Type B pancreatic cell (in vitro differentiated cells): ENCODE measurements at regions not wholly inside any gene's neighbourhood (a gene's known extent, or its start where the extent isn't known, plus 50 kb on each side); places are given as distances from the start of the nearest gene placed in this dataset.
"Not testable (repeated sequence)": the region's sequence is repeated elsewhere in the genome, so short reads cannot be mapped to it uniquely, and the experiment has no call there.

ENCODE experiments used
- DNase-seq: peaks from one replicate; pipeline ENCODE4 v3.0.0; 2021; ENCODE audit warnings: mixed read lengths; ENCODE audit not compliant: unreplicated experiment; ENCODE audit errors: extremely low spot score
- H3K27ac Mint-ChIP-seq: 2 replicates; pipeline ENCODE4 v1.8.0; 2021; ENCODE audit warnings: mild to moderate bottlenecking, mixed read lengths
- H3K27me3 Mint-ChIP-seq: 2 replicates; pipeline ENCODE4 v1.8.0; 2021; ENCODE audit warnings: mixed read lengths
- H3K36me3 Mint-ChIP-seq: 2 replicates; pipeline ENCODE4 v1.8.0; 2021; ENCODE audit warnings: mixed read lengths
- H3K4me1 Mint-ChIP-seq: one replicate; pipeline ENCODE4 v1.8.0; 2021; ENCODE audit warnings: mixed read lengths; ENCODE audit not compliant: unreplicated experiment
- H3K4me3 Mint-ChIP-seq: 2 replicates; pipeline ENCODE4 v1.8.0; 2021; ENCODE audit warnings: mild to moderate bottlenecking, mixed read lengths
- H3K9me3 Mint-ChIP-seq: 2 replicates; pipeline ENCODE4 v1.8.0; 2021; ENCODE audit warnings: mixed read lengths
- CTCF ChIP-seq: fragments of 200-600 bp; sonication (generic); conservative IDR thresholded peaks from 2 replicates; pipeline ENCODE4 v1.5.0; 2021; ENCODE audit warnings: antibody characterized with exemption, mild to moderate bottlenecking

GRCh38 chr6:49110916-49111315, 352.1 kb downstream of the MMUT start:
- no peaks in the 10 kb centered on the region for H3K27me3 Mint-ChIP-seq
- no peaks in the 10 kb centered on the region for H3K4me1 Mint-ChIP-seq
- no peak for DNase-seq
- H3K9me3 Mint-ChIP-seq = no peaks in the 10 kb centered on the region
- no peaks in the 10 kb centered on the region for H3K36me3 Mint-ChIP-seq
- no peak overlapping the region for H3K4me3 Mint-ChIP-seq
- H3K27ac Mint-ChIP-seq = no peak overlapping the region
- TF ChIP-seq CTCF = no peak

- H3K27ac Mint-ChIP-seq, H3K9me3 Mint-ChIP-seq, H3K4me1 Mint-ChIP-seq, DNase-seq, H3K4me3 Mint-ChIP-seq, H3K36me3 Mint-ChIP-seq, H3K27me3 Mint-ChIP-seq: not testable (repeated sequence)
These were observed 365.4 kb downstream of the MMUT start for GRCh38 chr6:49097664-49098063.

- Mint-ChIP-seq H3K27me3 (no peaks in the 10 kb centered on the region), H3K4me3 (no peak overlapping the region), H3K9me3 (peaks cover 3% of the 10 kb centered on the region), H3K4me1 (no peaks in the 10 kb centered on the region), H3K27ac (no peak overlapping the region), H3K36me3 (no peaks in the 10 kb centered on the region)
- no peak for DNase-seq
- no peak for TF ChIP-seq CTCF
These were observed 365.9 kb downstream of the MMUT start for GRCh38 chr6:49097116-49097515.

GRCh38 chr6:49088631-49089030, 374.4 kb downstream of the MMUT start:
- Mint-ChIP-seq H3K36me3 (no peaks in the 10 kb centered on the region), H3K4me1 (no peaks in the 10 kb centered on the region), H3K27ac (no peak overlapping the region), H3K4me3 (no peak overlapping the region), H3K27me3 (no peaks in the 10 kb centered on the region), H3K9me3 (no peaks in the 10 kb centered on the region)
- no peak for DNase-seq
- no peak for TF ChIP-seq CTCF

- no peak for TF ChIP-seq CTCF
- no peaks in the 10 kb centered on the region for H3K4me1 Mint-ChIP-seq
- no peak overlapping the region for H3K27ac Mint-ChIP-seq
- no peaks in the 10 kb centered on the region for H3K36me3 Mint-ChIP-seq
- H3K9me3 Mint-ChIP-seq = no peaks in the 10 kb centered on the region
- no peaks in the 10 kb centered on the region for H3K27me3 Mint-ChIP-seq
- no peak overlapping the region for H3K4me3 Mint-ChIP-seq
- no peak for DNase-seq
These were observed 375.7 kb downstream of the MMUT start for GRCh38 chr6:49087369-49087768.

- Mint-ChIP-seq H3K27me3 (no peaks in the 10 kb centered on the region), H3K4me3 (no peak overlapping the region), H3K36me3 (no peaks in the 10 kb centered on the region), H3K9me3 (no peaks in the 10 kb centered on the region), H3K27ac (no peak overlapping the region), H3K4me1 (no peaks in the 10 kb centered on the region)
- DNase-seq = no peak
- no peak for TF ChIP-seq CTCF
These were observed 380.4 kb downstream of the MMUT start for GRCh38 chr6:49082611-49083010.
